ENCODE measurements at regions not wholly inside any gene's neighbourhood (a gene's known extent, or its start where the extent isn't known, plus 50 kb on each side); places are given as distances from the start of the nearest gene placed in this dataset.
A peak's percentile ranks its signal among the peaks of the same experiment; 100 is the strongest.

DNA sequence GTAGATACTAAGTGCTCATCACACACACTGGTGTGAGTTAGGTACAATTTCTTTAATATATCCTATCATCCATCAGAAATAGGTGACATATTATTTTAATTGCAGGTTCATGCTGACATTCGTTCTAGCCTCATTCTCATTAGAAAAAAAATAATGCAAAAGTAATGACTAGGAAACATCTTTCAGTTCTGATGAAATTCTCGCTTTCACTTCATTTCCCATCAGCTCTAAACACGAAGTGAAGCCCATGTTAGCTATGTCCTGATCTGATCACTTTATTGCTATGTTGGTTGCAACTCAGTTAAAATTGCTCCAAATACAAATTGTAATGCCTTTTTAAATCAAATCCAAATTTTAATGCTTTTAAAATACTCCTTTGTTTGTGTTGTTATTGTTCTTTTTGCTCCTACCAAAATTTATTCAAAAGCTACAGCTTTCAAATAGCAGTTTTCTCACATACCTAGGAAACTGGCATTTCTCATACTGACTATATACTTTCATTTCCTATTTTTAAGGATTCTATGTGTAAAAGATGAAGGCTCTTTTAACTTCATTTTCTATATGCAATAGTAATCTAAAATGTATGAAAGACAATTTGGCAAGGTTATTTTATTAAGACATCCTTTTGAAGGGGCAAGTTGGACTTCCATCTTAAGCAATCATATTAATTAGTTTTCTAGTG is 1237.8 kb upstream of the ACO1 start (continued):
- TF ChIP-seq, protein P1, sequence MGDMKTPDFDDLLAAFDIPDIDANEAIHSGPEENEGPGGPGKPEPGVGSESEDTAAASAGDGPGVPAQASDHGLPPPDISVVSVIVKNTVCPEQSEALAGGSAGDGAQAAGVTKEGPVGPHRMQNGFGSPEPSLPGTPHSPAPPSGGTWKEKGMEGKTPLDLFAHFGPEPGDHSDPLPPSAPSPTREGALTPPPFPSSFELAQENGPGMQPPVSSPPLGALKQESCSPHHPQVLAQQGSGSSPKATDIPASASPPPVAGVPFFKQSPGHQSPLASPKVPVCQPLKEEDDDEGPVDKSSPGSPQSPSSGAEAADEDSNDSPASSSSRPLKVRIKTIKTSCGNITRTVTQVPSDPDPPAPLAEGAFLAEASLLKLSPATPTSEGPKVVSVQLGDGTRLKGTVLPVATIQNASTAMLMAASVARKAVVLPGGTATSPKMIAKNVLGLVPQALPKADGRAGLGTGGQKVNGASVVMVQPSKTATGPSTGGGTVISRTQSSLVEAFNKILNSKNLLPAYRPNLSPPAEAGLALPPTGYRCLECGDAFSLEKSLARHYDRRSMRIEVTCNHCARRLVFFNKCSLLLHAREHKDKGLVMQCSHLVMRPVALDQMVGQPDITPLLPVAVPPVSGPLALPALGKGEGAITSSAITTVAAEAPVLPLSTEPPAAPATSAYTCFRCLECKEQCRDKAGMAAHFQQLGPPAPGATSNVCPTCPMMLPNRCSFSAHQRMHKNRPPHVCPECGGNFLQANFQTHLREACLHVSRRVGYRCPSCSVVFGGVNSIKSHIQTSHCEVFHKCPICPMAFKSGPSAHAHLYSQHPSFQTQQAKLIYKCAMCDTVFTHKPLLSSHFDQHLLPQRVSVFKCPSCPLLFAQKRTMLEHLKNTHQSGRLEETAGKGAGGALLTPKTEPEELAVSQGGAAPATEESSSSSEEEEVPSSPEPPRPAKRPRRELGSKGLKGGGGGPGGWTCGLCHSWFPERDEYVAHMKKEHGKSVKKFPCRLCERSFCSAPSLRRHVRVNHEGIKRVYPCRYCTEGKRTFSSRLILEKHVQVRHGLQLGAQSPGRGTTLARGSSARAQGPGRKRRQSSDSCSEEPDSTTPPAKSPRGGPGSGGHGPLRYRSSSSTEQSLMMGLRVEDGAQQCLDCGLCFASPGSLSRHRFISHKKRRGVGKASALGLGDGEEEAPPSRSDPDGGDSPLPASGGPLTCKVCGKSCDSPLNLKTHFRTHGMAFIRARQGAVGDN (IDR thresholded peaks at IDR 0.05), result no peak
- TF ChIP-seq ZNF384 (IDR thresholded peaks at IDR 0.05; ENCODE audit: borderline replicate concordance, low read depth, low read length), result no peak

- FAIRE-seq, result peak; percentile 27
- H3K36me3 ChIP-seq (ENCODE audit: control insufficient read depth in 2 of 2, insufficient read depth in 2 of 2, low read length in 1 of 2), result no peaks in the 10 kb centered on the region
- no peak overlapping the region for H2AFZ ChIP-seq (ENCODE audit: control insufficient read depth, low read depth, low read length)
- no peaks in the 10 kb centered on the region for H3K9me3 ChIP-seq (replicated peaks; ENCODE audit: control insufficient read depth, insufficient read depth, low read length)
- TF ChIP-seq REST (IDR thresholded peaks at IDR 0.05; ENCODE audit: low read depth, low read length), result no peak
- no peak for TF ChIP-seq MXI1 (IDR thresholded peaks at IDR 0.05; ENCODE audit: low read depth, low read length)
- TF ChIP-seq BMI1 (IDR thresholded peaks at IDR 0.05; ENCODE audit: borderline replicate concordance), result no peak
- TF ChIP-seq PKNOX1 (IDR thresholded peaks at IDR 0.05), result no peak
- no peak for TF ChIP-seq SKIL (IDR thresholded peaks at IDR 0.05; ENCODE audit: low read depth, poor library complexity, severe bottlenecking)
- no peak for TF ChIP-seq FOS (IDR thresholded peaks at IDR 0.05; ENCODE audit: borderline replicate concordance, extremely low read depth, insufficient read length)
- WGBS (ENCODE audit: insufficient coverage, insufficient replicate concordance, low lambda C conversion rate, missing lambda C conversion rate), result 10% methylated on average over 2 of the region's 2 CpGs
- H3K27me3 ChIP-seq (replicated peaks in 1 of 2; ENCODE audit: control insufficient read depth in 2 of 2, insufficient read depth in 2 of 2, low read length in 1 of 2), result no peaks in the 10 kb centered on the region
- no peak overlapping the region for H3K27ac ChIP-seq (ENCODE audit: control insufficient read depth, insufficient read depth)
- intact Hi-C loops (cut with micrococcal nuclease; ENCODE audit: unreplicated experiment) (no loop called here), in situ Hi-C loops (cut with MboI) (no loop called here)
- SMC1A ChIA-PET (ENCODE audit: uncharacterized antibody, unreplicated experiment), result no interaction called here
- H3K79me2 ChIP-seq (ENCODE audit: control insufficient read depth, insufficient read depth, low read length), result no peaks in the 10 kb centered on the region
- H3K4me1 ChIP-seq (ENCODE audit: control insufficient read depth, insufficient read depth, low read length), result no peaks in the 10 kb centered on the region
- BruUV-seq (replicated peaks), result no TSS peak
- no peak for DNase-seq (ENCODE audit: low read depth, low spot score)
- CTCF ChIA-PET, result no interaction called here
- ATAC-seq, result no peak
- RAD21 ChIA-PET (ENCODE audit: unreplicated experiment), result no interaction called here
- POLR2A ChIA-PET, result no interaction called here
- H4K20me1 ChIP-seq (ENCODE audit: control insufficient read depth, insufficient read depth), result no peaks in the 10 kb centered on the region
- H3K9ac ChIP-seq (ENCODE audit: control insufficient read depth, insufficient read depth, low read length), result no peak overlapping the region
- H3K4me3 ChIP-seq, result no peak overlapping the region
- no peak overlapping the region for H3K4me2 ChIP-seq (ENCODE audit: control insufficient read depth, insufficient read depth)
These were observed 1231.1 kb upstream of the ACO1 start for GRCh38 chr9:31153250-31153840.
